GM10248 (cell line): ENCODE measurements at regions not wholly inside any gene's neighbourhood (a gene's known extent, or its start where the extent isn't known, plus 50 kb on each side); places are given as distances from the start of the nearest gene placed in this dataset.

ENCODE experiments used
- CTCF ChIA-PET: fragments of 300-600 bp; sonication (Branson Sonifier 250); formaldehyde crosslinking; extraction: SDS; loops from one replicate; lab custom pipeline; 2021; ENCODE audit warnings: antibody characterized with exemption; lab: Yijun Ruan, JAX
- POLR2A ChIA-PET: fragments of 350-650 bp; sonication (Branson Sonifier 250); formaldehyde crosslinking; extraction: SDS; loops from one replicate; lab custom pipeline; 2020; ENCODE audit warnings: antibody characterized with exemption; lab: Yijun Ruan, JAX
- DNase-seq: peaks from one replicate; pipeline ENCODE4 v3.0.0; 2012; ENCODE audit errors: extremely low spot score
- CTCF ChIP-seq: IDR thresholded peaks from 2 replicates; pipeline ENCODE4 v1.5.1; 2012; ENCODE audit warnings: mild to moderate bottlenecking, low read depth; ENCODE audit errors: extremely low read depth, missing control alignments, control extremely low read depth

DNA sequence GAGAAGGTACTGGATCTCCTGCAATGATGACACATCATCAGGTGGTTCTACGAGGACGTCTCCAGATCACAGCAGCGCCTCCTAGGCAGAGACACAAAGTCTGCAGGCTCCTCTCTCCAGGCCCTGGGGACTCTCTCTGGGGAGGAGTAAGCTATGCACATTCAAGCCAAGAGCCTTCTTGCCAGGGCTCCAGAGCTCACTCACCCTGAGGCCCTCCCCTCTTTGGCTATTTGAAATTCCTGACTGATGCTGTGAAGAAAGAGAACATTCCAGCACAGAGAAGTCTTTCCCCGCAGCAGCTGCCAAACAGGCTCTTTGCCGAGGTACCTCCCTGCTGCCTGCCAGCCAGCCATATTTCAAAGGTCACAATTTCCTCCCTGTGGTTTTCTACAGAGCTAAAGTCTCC is 204.9 kb downstream of the CSNK2A3 start:
- ChIA-PET CTCF (interaction anchor here (1.1 to 3.9 kb wide), 6 partner anchors 10 to 119 kb away, joined by 3 to 16 read pairs (median 4); no protein-coding TSS in a partner anchor), POLR2A (no interaction called here)
- no peak for TF ChIP-seq CTCF
- DNase-seq, result no peak

DNA sequence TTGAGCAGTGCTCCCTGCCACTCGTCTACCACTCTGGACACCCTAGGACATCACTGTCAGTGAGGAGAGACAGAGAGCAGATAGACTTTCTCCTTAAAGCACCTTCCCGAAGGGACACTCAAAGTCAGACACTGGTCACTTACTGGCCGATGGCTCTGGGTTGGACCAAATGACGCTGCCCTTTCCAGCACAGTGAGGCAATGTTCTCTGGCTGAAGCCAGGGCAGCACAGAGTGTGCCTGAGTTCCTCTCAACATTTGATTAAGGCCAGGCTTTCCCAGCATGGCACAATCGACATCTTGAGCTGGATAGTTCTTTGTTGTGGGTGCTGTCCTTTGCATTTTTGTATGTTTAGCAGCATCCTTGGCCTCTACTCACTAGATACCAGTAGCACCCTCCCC is 206.2 kb downstream of the CSNK2A3 start:
- POLR2A ChIA-PET, result no interaction called here
- DNase-seq, result no peak
- TF ChIP-seq CTCF, result no peak
- CTCF ChIA-PET, result interaction anchor here (1.5 to 3.9 kb wide), 4 partner anchors 9 to 15 kb away, joined by 3 to 16 read pairs (median 6); no protein-coding TSS in a partner anchor

- POLR2A ChIA-PET, result no interaction called here
- CTCF ChIA-PET, result interaction anchor here (1.4 kb wide), 2 partner anchors 9 to 11 kb away, joined by 3 to 4 read pairs; no protein-coding TSS in a partner anchor
- no peak for TF ChIP-seq CTCF
Measured at GRCh38 chr11:11143849-11144248, 209.2 kb downstream of the CSNK2A3 start.

DNA sequence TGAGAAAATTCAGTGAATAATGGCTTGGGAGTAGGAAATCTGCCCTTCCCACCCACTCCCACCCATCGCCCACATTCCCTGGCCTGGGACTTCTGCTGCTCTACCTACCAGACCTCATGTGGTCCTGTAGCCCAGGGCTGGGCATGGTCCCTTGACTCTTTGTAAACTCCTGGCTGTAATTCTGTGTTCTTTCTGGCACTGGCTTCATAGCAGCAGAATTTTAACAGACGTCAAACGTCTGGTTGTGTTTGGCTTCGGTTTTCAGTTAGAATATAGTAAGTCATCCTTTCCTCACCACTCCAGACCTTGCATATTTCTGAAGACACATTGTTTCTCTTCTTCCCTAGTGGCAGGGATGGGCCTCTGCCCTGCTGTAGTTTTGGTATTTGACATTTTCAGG is 210.6 kb downstream of the CSNK2A3 start:
- no peak for DNase-seq
- POLR2A ChIA-PET, result no interaction called here

More at GRCh38 chr11:11143849-11144248, 209.2 kb downstream of the CSNK2A3 start:
- DNase-seq, result no peak

GRCh38 chr11:11141065-11141464 is 212.0 kb downstream of the CSNK2A3 start:
- TF ChIP-seq CTCF, result no peak
- no peak for DNase-seq
- ChIA-PET POLR2A (no interaction called here), CTCF (interaction anchor here (2.1 to 2.8 kb wide), 2 partner anchors 12 to 113 kb away, joined by 6 to 8 read pairs; no protein-coding TSS in a partner anchor)

More for the DNA sequence above, 210.6 kb downstream of the CSNK2A3 start:
- TF ChIP-seq CTCF, result no peak
- CTCF ChIA-PET, result interaction anchor here (0.8 to 1.3 kb wide), 3 partner anchors 10 to 841 kb away, joined by 3 read pairs; no protein-coding TSS in a partner anchor

- POLR2A ChIA-PET, result no interaction called here
- CTCF ChIA-PET, result interaction anchor here (2.1 to 2.8 kb wide), 2 partner anchors 12 to 112 kb away, joined by 6 to 8 read pairs; no protein-coding TSS in a partner anchor
- TF ChIP-seq CTCF, result no peak
- no peak for DNase-seq
Measured at GRCh38 chr11:11140510-11140909, 212.5 kb downstream of the CSNK2A3 start.
